ENCODE measurements at regions not wholly inside any gene's neighbourhood (a gene's known extent, or its start where the extent isn't known, plus 50 kb on each side); places are given as distances from the start of the nearest gene placed in this dataset.

GRCh38 chr5:166979307-166979895, 1312.0 kb upstream of the WWC1 start:
- POLR2A ChIA-PET = no interaction called here
- H3K4me3 Mint-ChIP-seq = peak overlapping the region in 2 of 10 donors; percentile 6 to 46
- peaks cover 10 to 29% (median 16%) of the 10 kb centered on the region in 5 donors for H3K27me3 Mint-ChIP-seq
- no peaks in the 10 kb centered on the region for H3K36me3 Mint-ChIP-seq
- DNase-seq (no peak), ATAC-seq (no peak)
- H3K27ac Mint-ChIP-seq = no peak overlapping the region
- H3K9me3 Mint-ChIP-seq = peaks cover 0 to 4% (median 0%) of the 10 kb centered on the region in 9 donors
- H3K4me1 Mint-ChIP-seq = peaks cover 0 to 9% (median 3%) of the 10 kb centered on the region in 4 donors

- peaks cover 10 to 29% (median 16%) of the 10 kb centered on the region in 5 donors for H3K27me3 Mint-ChIP-seq
- H3K9me3 Mint-ChIP-seq = peaks cover 0 to 3% (median 0%) of the 10 kb centered on the region in 9 donors
- no peak overlapping the region for H3K4me3 Mint-ChIP-seq
- POLR2A ChIA-PET = no interaction called here
- H3K27ac Mint-ChIP-seq = no peak overlapping the region
- ATAC-seq = no peak
- H3K4me1 Mint-ChIP-seq = peaks cover 0 to 9% (median 3%) of the 10 kb centered on the region in 4 donors
- no peak for DNase-seq
- no peaks in the 10 kb centered on the region for H3K36me3 Mint-ChIP-seq
Observed at GRCh38 chr5:166980666-166981065, 1310.8 kb upstream of the WWC1 start.

- DNase-seq (no peak), ATAC-seq (no peak)
Observed at GRCh38 chr5:166982226-166982625, 1309.2 kb upstream of the WWC1 start.

GRCh38 chr5:166991601-166992000, 1299.8 kb upstream of the WWC1 start:
- Mint-ChIP-seq H3K36me3 (no peaks in the 10 kb centered on the region), H3K9me3 (peaks cover 0 to 11% (median 3%) of the 10 kb centered on the region in 9 donors), H3K4me3 (no peak overlapping the region), H3K4me1 (no peaks in the 10 kb centered on the region), H3K27me3 (no peaks in the 10 kb centered on the region), H3K27ac (no peak overlapping the region)
- POLR2A ChIA-PET = no interaction called here
- ATAC-seq (no peak), DNase-seq (no peak)

More at GRCh38 chr5:166982226-166982625, 1309.2 kb upstream of the WWC1 start:
- H3K36me3 Mint-ChIP-seq = no peaks in the 10 kb centered on the region
- peaks cover 0 to 3% (median 0%) of the 10 kb centered on the region in 9 donors for H3K9me3 Mint-ChIP-seq
- no peak overlapping the region for H3K27ac Mint-ChIP-seq
- no peak overlapping the region for H3K4me3 Mint-ChIP-seq
- POLR2A ChIA-PET = no interaction called here
- peaks cover 9 to 22% (median 12%) of the 10 kb centered on the region in 5 donors for H3K27me3 Mint-ChIP-seq
- H3K4me1 Mint-ChIP-seq = peaks cover 0 to 9% (median 3%) of the 10 kb centered on the region in 4 donors

- ATAC-seq (no peak), DNase-seq (no peak)
- Mint-ChIP-seq H3K9me3 (peaks cover 0 to 11% (median 3%) of the 10 kb centered on the region in 9 donors), H3K36me3 (no peaks in the 10 kb centered on the region), H3K27ac (no peak overlapping the region), H3K27me3 (no peaks in the 10 kb centered on the region), H3K4me3 (no peak overlapping the region), H3K4me1 (no peaks in the 10 kb centered on the region)
- POLR2A ChIA-PET = no interaction called here
Observed at GRCh38 chr5:166992108-166992507, 1299.3 kb upstream of the WWC1 start.

GRCh38 chr5:166992874-166993722, 1298.3 kb upstream of the WWC1 start:
- POLR2A ChIA-PET = no interaction called here
- no peaks in the 10 kb centered on the region for H3K4me1 Mint-ChIP-seq
- H3K27me3 Mint-ChIP-seq = no peaks in the 10 kb centered on the region
- ATAC-seq (no peak), DNase-seq (no peak)
- H3K4me3 Mint-ChIP-seq = no peak overlapping the region
- peaks cover 0 to 12% (median 3%) of the 10 kb centered on the region in 9 donors for H3K9me3 Mint-ChIP-seq
- no peak overlapping the region for H3K27ac Mint-ChIP-seq
- no peaks in the 10 kb centered on the region for H3K36me3 Mint-ChIP-seq

GRCh38 chr5:166994226-166994625, 1297.2 kb upstream of the WWC1 start:
- no peak overlapping the region for H3K27ac Mint-ChIP-seq
- no peaks in the 10 kb centered on the region for H3K36me3 Mint-ChIP-seq
- no peak overlapping the region for H3K4me3 Mint-ChIP-seq
- POLR2A ChIA-PET = no interaction called here
- no peaks in the 10 kb centered on the region for H3K27me3 Mint-ChIP-seq
- no peaks in the 10 kb centered on the region for H3K4me1 Mint-ChIP-seq
- ATAC-seq (no peak), DNase-seq (no peak)
- peaks cover 0 to 21% (median 5%) of the 10 kb centered on the region in 9 donors for H3K9me3 Mint-ChIP-seq

GRCh38 chr5:167001246-167001645, 1290.2 kb upstream of the WWC1 start:
- H3K9me3 Mint-ChIP-seq = peaks cover 0 to 30% (median 3%) of the 10 kb centered on the region in 9 donors
- ATAC-seq (no peak), DNase-seq (no peak)
- no peaks in the 10 kb centered on the region for H3K36me3 Mint-ChIP-seq
- H3K4me1 Mint-ChIP-seq = no peaks in the 10 kb centered on the region
- H3K27me3 Mint-ChIP-seq = no peaks in the 10 kb centered on the region
- H3K27ac Mint-ChIP-seq = no peak overlapping the region
- POLR2A ChIA-PET = no interaction called here
- no peak overlapping the region for H3K4me3 Mint-ChIP-seq

GRCh38 chr5:167008705-167009104, 1282.7 kb upstream of the WWC1 start:
- Mint-ChIP-seq H3K27me3 (no peaks in the 10 kb centered on the region), H3K9me3 (peaks cover 0 to 19% (median 3%) of the 10 kb centered on the region in 9 donors), H3K4me1 (no peaks in the 10 kb centered on the region), H3K4me3 (no peak overlapping the region), H3K36me3 (no peaks in the 10 kb centered on the region), H3K27ac (no peak overlapping the region)
- DNase-seq (no peak), ATAC-seq (no peak)
- POLR2A ChIA-PET = no interaction called here

GRCh38 chr5:167011196-167011595, 1280.2 kb upstream of the WWC1 start:
- Mint-ChIP-seq H3K36me3 (no peaks in the 10 kb centered on the region), H3K4me3 (no peak overlapping the region), H3K4me1 (no peaks in the 10 kb centered on the region), H3K27ac (no peak overlapping the region), H3K9me3 (peaks cover 0 to 23% (median 5%) of the 10 kb centered on the region in 9 donors), H3K27me3 (no peaks in the 10 kb centered on the region)
- POLR2A ChIA-PET = no interaction called here
- no peak for DNase-seq
- ATAC-seq = no peak

- ATAC-seq (no peak), DNase-seq (no peak)
- Mint-ChIP-seq H3K27me3 (no peaks in the 10 kb centered on the region), H3K4me1 (no peaks in the 10 kb centered on the region), H3K27ac (no peak overlapping the region), H3K36me3 (no peaks in the 10 kb centered on the region), H3K9me3 (peaks cover 0 to 23% (median 5%) of the 10 kb centered on the region in 9 donors), H3K4me3 (no peak overlapping the region)
- POLR2A ChIA-PET = no interaction called here
Observed at GRCh38 chr5:167012123-167013034, 1279.1 kb upstream of the WWC1 start.

GRCh38 chr5:167014401-167015056, 1276.9 kb upstream of the WWC1 start:
- DNase-seq (no peak), ATAC-seq (no peak)
- Mint-ChIP-seq H3K27me3 (no peaks in the 10 kb centered on the region), H3K4me3 (no peak overlapping the region), H3K36me3 (no peaks in the 10 kb centered on the region), H3K9me3 (peaks cover 0 to 23% (median 9%) of the 10 kb centered on the region in 9 donors), H3K27ac (no peak overlapping the region), H3K4me1 (no peaks in the 10 kb centered on the region)
- POLR2A ChIA-PET = no interaction called here
